A549 (cell line): ENCODE measurements at regions not wholly inside any gene's neighbourhood (a gene's known extent, or its start where the extent isn't known, plus 50 kb on each side); places are given as distances from the start of the nearest gene placed in this dataset.
A peak's percentile ranks its signal among the peaks of the same experiment; 100 is the strongest.

Source experiments
- ATAC-seq, 2 experiments: fragments of 200-7000 bp in 1 of 2; fragments of >200 bp in 1 of 2; cut with Nextera tagmentation in 1 of 2; cut with Tn5 transposase in 1 of 2; 3 replicates each; pipeline versions ENCODE4 v1.8.0 to v1.9.1; 2018 to 2020; ENCODE audit warnings: mild to moderate bottlenecking in 1 of 2, moderate library complexity in 1 of 2
- CTCF ChIA-PET: fragments of 300-600 bp; sonication (Branson Sonifier 250); formaldehyde crosslinking; extraction: SDS; loops from one replicate; lab custom pipeline; 2021; ENCODE audit warnings: antibody characterized with exemption, inconsistent platforms; lab: Yijun Ruan, JAX
- POLR2A ChIA-PET: fragments of 350-600 bp; formaldehyde crosslinking; extraction: SDS; loops from one replicate; lab custom pipeline; 2021; ENCODE audit warnings: antibody characterized with exemption, inconsistent platforms; lab: Yijun Ruan, JAX
- DNase-seq, 2 experiments: peaks; one replicate each; pipeline versions ENCODE4 v3.0.0 to v3.0.0-alpha.2; 2011 to 2016; ENCODE audit warnings: low read depth in 1 of 2, low spot score in 1 of 2
- FAIRE-seq: peaks from 2 replicates; lab custom pipeline; 2011; peaks lifted over from hg19 to GRCh38; lab: Jason Lieb, UNC
- H3K27ac ChIP-seq, 2 experiments: fragments of >200 bp; sonication (Bioruptor Twin); formaldehyde crosslinking; 3 replicates each; pipeline ENCODE4 v1.5.1; 2016 to 2017
- H3K4me1 ChIP-seq: fragments of >200 bp; sonication (Bioruptor Twin); formaldehyde crosslinking; 3 replicates; pipeline ENCODE4 v1.6.1; 2016
- H3K4me2 ChIP-seq: fragments of >200 bp; sonication (Bioruptor Twin); formaldehyde crosslinking; 3 replicates; pipeline ENCODE4 v1.6.1; 2016
- H3K4me3 ChIP-seq: fragments of >200 bp; sonication (Bioruptor Twin); formaldehyde crosslinking; 3 replicates; pipeline ENCODE4 v1.5.1; 2016
- H3K9me3 ChIP-seq: fragments of >200 bp; sonication (Bioruptor Twin); formaldehyde crosslinking; 3 replicates; pipeline ENCODE4 v1.6.1; 2016
- BHLHE40 ChIP-seq: IDR thresholded peaks from 2 replicates; pipeline ENCODE4 v1.6.1; 2012; ENCODE audit warnings: low read depth, low read length, inconsistent platforms
- CBX8 ChIP-seq: fragments of 200-600 bp; sonication (generic); IDR thresholded peaks from 2 replicates; pipeline ENCODE4 v1.6.1; 2016
- FOSL2 ChIP-seq, 2 experiments: fragments of 450-650 bp in 1 of 2; fragments of >200 bp in 1 of 2; sonication (Bioruptor Twin) in 1 of 2; formaldehyde crosslinking; IDR thresholded peaks; 2 replicates each; pipeline versions ENCODE4 v1.5.0 to v1.6.1; 2016 to 2020; ENCODE audit warnings: mild to moderate bottlenecking in 1 of 2, moderate library complexity in 1 of 2
- GATA3 ChIP-seq: IDR thresholded peaks from 2 replicates; pipeline ENCODE4 v1.6.1; 2012; ENCODE audit warnings: borderline replicate concordance
- HEYL ChIP-seq: fragments of 250-450 bp; sonication (Bioruptor Pico); IDR thresholded peaks from 2 replicates; pipeline ENCODE4 v1.8.0; 2021; ENCODE audit warnings: mild to moderate bottlenecking, moderate library complexity
- HOXA7 ChIP-seq: fragments of 250-450 bp; sonication (Bioruptor Pico); IDR thresholded peaks from 2 replicates; pipeline ENCODE4 v1.5.0; 2020; ENCODE audit warnings: mild to moderate bottlenecking, moderate library complexity
- HOXB5 ChIP-seq: fragments of 250-450 bp; sonication (Bioruptor Pico); IDR thresholded peaks from 2 replicates; pipeline ENCODE4 v1.5.0; 2020; ENCODE audit warnings: mild to moderate bottlenecking, moderate library complexity
- JUN ChIP-seq, 2 experiments: fragments of >200 bp; sonication (Bioruptor Twin); formaldehyde crosslinking; IDR thresholded peaks; 2 replicates in 1 of 2; 3 replicates in 1 of 2; pipeline ENCODE4 v1.6.1; 2016 to 2017
- JUNB ChIP-seq: fragments of >200 bp; sonication (Bioruptor Twin); formaldehyde crosslinking; IDR thresholded peaks from 2 replicates; pipeline ENCODE4 v1.6.1; 2016
- KDM1A ChIP-seq: fragments of 200-600 bp; sonication (generic); IDR thresholded peaks from 2 replicates; pipeline ENCODE4 v1.6.1; 2016; ENCODE audit warnings: low read depth, mild to moderate bottlenecking
- MAZ ChIP-seq: fragments of 150-350 bp; IDR thresholded peaks from 2 replicates; pipeline ENCODE4 v1.6.1; 2014; ENCODE audit warnings: antibody characterized with exemption, low read depth, low read length, borderline replicate concordance
- MYC ChIP-seq: IDR thresholded peaks from 2 replicates; pipeline ENCODE4 v1.6.1; 2012; ENCODE audit warnings: mild to moderate bottlenecking, inconsistent platforms, low read length, improper control_type of control experiment, borderline replicate concordance
- NPAS2 ChIP-seq: fragments of 250-450 bp; sonication (Bioruptor Pico); IDR thresholded peaks from 2 replicates; pipeline ENCODE4 v1.8.0; 2022; ENCODE audit warnings: mild to moderate bottlenecking, moderate library complexity, borderline replicate concordance
- PHF8 ChIP-seq: fragments of 200-600 bp; sonication (generic); IDR thresholded peaks from 2 replicates; pipeline ENCODE4 v1.6.1; 2016; ENCODE audit warnings: low read depth, mild to moderate bottlenecking, antibody characterized with exemption, moderate library complexity, borderline replicate concordance
- POLR2A ChIP-seq: IDR thresholded peaks from 2 replicates; pipeline ENCODE4 v1.6.1; 2012; ENCODE audit warnings: mild to moderate bottlenecking, low read length
- RAD21 ChIP-seq, 2 experiments: fragments of >200 bp in 1 of 2; sonication (Bioruptor Twin) in 1 of 2; formaldehyde crosslinking in 1 of 2; IDR thresholded peaks in 1 of 2; conservative IDR thresholded peaks in 1 of 2; 2 replicates in 1 of 2; 3 replicates in 1 of 2; pipeline ENCODE4 v1.6.1; 2012 to 2018; ENCODE audit warnings: inconsistent platforms in 1 of 2
- RCOR1 ChIP-seq: fragments of 150-350 bp; IDR thresholded peaks from 2 replicates; pipeline ENCODE4 v1.6.1; 2014; ENCODE audit warnings: antibody characterized with exemption, low read length, low read depth
- SREBF2 ChIP-seq: fragments of 450-650 bp; IDR thresholded peaks from 2 replicates; pipeline ENCODE4 v1.6.1; 2014; ENCODE audit warnings: mild to moderate bottlenecking, moderate library complexity
- TP53 ChIP-seq: fragments of 250-450 bp; sonication (Bioruptor Pico); IDR thresholded peaks from 2 replicates; pipeline ENCODE4 v1.5.0; 2021; ENCODE audit warnings: mild to moderate bottlenecking, moderate library complexity
- ZC3H11A ChIP-seq: fragments of 450-650 bp; IDR thresholded peaks from 2 replicates; pipeline ENCODE4 v1.6.1; 2014; ENCODE audit warnings: antibody characterized with exemption, mild to moderate bottlenecking
- WGBS: methylation state at CpG from one replicate; pipeline ENCODE4 v1.1.6; 2017; ENCODE audit errors: missing lambda C conversion rate; 5-methylcytosine and 5-hydroxymethylcytosine counted together
- TF ChIP-seq, protein P1 (sequence below): IDR thresholded peaks from 2 replicates; pipeline ENCODE4 v1.6.1; 2012; ENCODE audit warnings: low read depth, borderline replicate concordance
- TF ChIP-seq, protein P2 (sequence below): fragments of 450-650 bp; IDR thresholded peaks from 2 replicates; pipeline ENCODE4 v1.6.1; 2014; ENCODE audit warnings: antibody characterized with exemption
- TF ChIP-seq, protein P3 (sequence below): fragments of >200 bp; sonication (Bioruptor Twin); formaldehyde crosslinking; IDR thresholded peaks from 3 replicates; pipeline ENCODE4 v1.6.1; 2016
- TF ChIP-seq, protein P4 (sequence below): IDR thresholded peaks from 2 replicates; pipeline ENCODE4 v1.6.1; 2012

DNA sequence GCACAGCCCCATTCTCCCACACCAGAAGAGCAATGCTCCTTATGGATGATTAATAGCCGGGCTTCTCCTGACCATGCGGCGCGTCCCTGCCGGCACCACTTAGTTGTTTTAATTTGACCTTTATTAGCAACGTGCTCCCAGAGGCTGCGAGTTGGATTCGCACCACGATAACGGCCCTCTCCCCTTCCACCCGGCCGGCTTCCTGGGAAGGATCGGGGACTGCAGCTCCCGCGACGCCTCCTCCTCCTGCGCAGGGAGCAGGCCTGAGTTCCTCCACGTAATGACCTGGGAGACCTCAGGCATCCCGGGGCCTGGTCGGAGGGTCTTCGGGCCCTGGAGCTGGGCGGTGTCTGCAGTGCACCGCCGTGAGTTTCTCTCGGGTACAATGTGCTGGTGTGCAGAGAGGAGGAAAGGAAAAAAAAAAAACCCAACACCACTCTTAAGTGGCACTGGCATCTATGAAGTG lies 243.3 kb upstream of the TOPAZ1 start:
- ChIA-PET CTCF (interaction anchor here (1.7 kb wide), 1 partner anchor 229 kb away, joined by 7 read pairs; no protein-coding TSS in a partner anchor), POLR2A (interaction anchor here (0.9 kb wide), 1 partner anchor 132 kb away, joined by 3 read pairs; no protein-coding TSS in a partner anchor)
- ATAC-seq (no peak; a peak in 1 of 6 replicates), DNase-seq (no peak), FAIRE-seq (no peak)
- TF ChIP-seq RCOR1 (no peak), NPAS2 (no peak), TP53 (CRISPR knock-in tag) (no peak)
- WGBS = 30% methylated on average over 11 of the region's 25 CpGs
- H3K4me2 ChIP-seq = peak overlapping the region; percentile 95
- H3K9me3 ChIP-seq = no peaks in the 10 kb centered on the region
- H3K4me1 ChIP-seq = peaks cover 40% of the 10 kb centered on the region
- peak overlapping the region; percentile 83 for H3K4me3 ChIP-seq
- H3K27ac ChIP-seq = peak overlapping the region; percentile 89 to 99

DNA sequence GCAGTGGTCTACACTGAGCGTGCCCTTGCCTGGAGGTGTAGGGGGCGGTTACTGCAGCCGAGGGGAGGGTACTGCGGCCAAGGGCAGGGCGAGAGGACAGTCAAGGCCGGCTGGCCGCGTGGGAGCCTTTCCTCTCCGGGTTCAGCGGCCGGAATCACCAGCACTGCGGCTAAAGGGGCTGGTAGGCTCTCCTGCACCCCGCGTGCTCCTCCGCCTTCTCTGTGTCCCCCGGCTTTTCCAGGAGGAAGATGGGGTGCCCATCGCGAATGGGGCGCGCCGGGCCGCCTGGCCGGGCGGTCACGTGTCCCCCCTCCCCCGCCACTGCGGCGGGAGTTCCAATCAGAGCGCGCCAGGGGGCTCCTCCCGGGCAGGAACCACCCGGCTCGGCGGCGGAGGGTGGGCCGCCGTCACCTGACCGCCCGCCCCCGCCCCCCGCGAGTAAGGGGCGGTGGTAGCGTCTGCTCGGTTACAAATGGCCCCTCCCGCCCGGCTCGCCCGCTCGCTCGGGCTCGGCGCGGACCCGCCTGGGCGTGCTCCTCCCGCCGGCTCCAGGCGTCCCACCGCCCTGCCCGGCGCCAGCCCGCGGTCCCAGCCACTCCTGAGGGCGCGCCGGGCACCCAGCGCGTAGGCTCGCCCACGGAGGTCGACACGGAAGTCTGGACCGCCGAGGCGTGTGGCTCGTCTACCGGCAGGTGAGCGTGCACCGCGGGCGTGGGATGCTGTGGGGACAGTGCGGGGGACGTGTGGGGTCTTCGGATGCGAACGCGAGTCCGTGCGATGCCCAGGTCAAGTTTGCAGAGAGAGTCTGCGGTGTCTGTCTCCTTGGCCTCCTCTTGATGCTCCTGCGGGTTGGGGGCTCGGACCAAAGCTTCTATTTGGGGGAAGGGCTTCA lies 242.6 kb upstream of the TOPAZ1 start:
- no peak for TF ChIP-seq HOXA7 (CRISPR knock-in tag)
- TF ChIP-seq, protein P1, sequence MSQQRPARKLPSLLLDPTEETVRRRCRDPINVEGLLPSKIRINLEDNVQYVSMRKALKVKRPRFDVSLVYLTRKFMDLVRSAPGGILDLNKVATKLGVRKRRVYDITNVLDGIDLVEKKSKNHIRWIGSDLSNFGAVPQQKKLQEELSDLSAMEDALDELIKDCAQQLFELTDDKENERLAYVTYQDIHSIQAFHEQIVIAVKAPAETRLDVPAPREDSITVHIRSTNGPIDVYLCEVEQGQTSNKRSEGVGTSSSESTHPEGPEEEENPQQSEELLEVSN = no peak; the same call in 1 of the 2 replicates
- TF ChIP-seq CBX8 = no peak
- TF ChIP-seq, protein P2, sequence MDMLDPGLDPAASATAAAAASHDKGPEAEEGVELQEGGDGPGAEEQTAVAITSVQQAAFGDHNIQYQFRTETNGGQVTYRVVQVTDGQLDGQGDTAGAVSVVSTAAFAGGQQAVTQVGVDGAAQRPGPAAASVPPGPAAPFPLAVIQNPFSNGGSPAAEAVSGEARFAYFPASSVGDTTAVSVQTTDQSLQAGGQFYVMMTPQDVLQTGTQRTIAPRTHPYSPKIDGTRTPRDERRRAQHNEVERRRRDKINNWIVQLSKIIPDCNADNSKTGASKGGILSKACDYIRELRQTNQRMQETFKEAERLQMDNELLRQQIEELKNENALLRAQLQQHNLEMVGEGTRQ = peak; percentile 92
- TF ChIP-seq ZC3H11A = no peak
- no peak for TF ChIP-seq JUNB
- no peak for TF ChIP-seq SREBF2
- no peak for TF ChIP-seq KDM1A
- TF ChIP-seq POLR2A = peak; percentile 82
- TF ChIP-seq BHLHE40 = peak; percentile 56
- no peak for TF ChIP-seq HEYL (CRISPR knock-in tag)
- peak in 1 of 2 experiments; percentile 19; a peak in 1 of 5 replicates for TF ChIP-seq RAD21 (conservative IDR thresholded peaks at IDR 0.05 in 1 of 2, IDR thresholded peaks at IDR 0.05 in 1 of 2)
- TF ChIP-seq, protein P3, sequence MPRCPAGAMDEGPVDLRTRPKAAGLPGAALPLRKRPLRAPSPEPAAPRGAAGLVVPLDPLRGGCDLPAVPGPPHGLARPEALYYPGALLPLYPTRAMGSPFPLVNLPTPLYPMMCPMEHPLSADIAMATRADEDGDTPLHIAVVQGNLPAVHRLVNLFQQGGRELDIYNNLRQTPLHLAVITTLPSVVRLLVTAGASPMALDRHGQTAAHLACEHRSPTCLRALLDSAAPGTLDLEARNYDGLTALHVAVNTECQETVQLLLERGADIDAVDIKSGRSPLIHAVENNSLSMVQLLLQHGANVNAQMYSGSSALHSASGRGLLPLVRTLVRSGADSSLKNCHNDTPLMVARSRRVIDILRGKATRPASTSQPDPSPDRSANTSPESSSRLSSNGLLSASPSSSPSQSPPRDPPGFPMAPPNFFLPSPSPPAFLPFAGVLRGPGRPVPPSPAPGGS = 0 out of 3 replicates have a peak, but pooled peaks have one; percentile 60
- TF ChIP-seq NPAS2 = peak; percentile 61; the same call in 1 of the 2 replicates
- 0 out of 2 replicates have a peak, but pooled peaks have one; percentile 46 for TF ChIP-seq MYC
- no peak for TF ChIP-seq MAZ
- peak; percentile 41; the same call in 1 of the 2 replicates for TF ChIP-seq PHF8
- TF ChIP-seq FOSL2 (IDR thresholded peaks at IDR 0.05) = no peak
- no peak for TF ChIP-seq FOSL2 (CRISPR knock-in tag; IDR thresholded peaks at IDR 0.05)
- TF ChIP-seq HOXB5 (CRISPR knock-in tag) = peak; percentile 35; the same call in 1 of the 2 replicates
- peak; percentile 60 for TF ChIP-seq GATA3
- TF ChIP-seq, protein P4, sequence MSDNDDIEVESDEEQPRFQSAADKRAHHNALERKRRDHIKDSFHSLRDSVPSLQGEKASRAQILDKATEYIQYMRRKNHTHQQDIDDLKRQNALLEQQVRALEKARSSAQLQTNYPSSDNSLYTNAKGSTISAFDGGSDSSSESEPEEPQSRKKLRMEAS = peak; percentile 75
- TF ChIP-seq JUN (IDR thresholded peaks at IDR 0.05) = peak; percentile 44 to 70; a peak in 2 of 5 replicates
- TF ChIP-seq, all 56 proteins: peak for 12
- DNase-seq = peak; percentile 70 to 86
- Histone ChIP-seq H3K27ac (peak overlapping the region; percentile 89 to 99), H3K4me2 (peak overlapping the region; percentile 95), H3K9me3 (no peaks in the 10 kb centered on the region), H3K4me3 (peak overlapping the region; percentile 83), H3K4me1 (peaks cover 45% of the 10 kb centered on the region)
- WGBS = 0% methylated on average over 8 of the region's 93 CpGs
- FAIRE-seq = no peak
- POLR2A ChIA-PET = interaction anchor here (0.9 to 1.0 kb wide), 2 partner anchors 129 to 132 kb away, joined by 3 to 4 read pairs; no protein-coding TSS in a partner anchor
- CTCF ChIA-PET = interaction anchor here (0.7 to 0.8 kb wide), 2 partner anchors 144 to 230 kb away, joined by 3 read pairs; no protein-coding TSS in a partner anchor
- ATAC-seq = peak; percentile 33 to 68
